DMS 273 (cell line): ENCODE measurements at regions not wholly inside any gene's neighbourhood (a gene's known extent, or its start where the extent isn't known, plus 50 kb on each side); places are given as distances from the start of the nearest gene placed in this dataset.

ENCODE experiments used
- DNase-seq: peaks from one replicate; lab custom pipeline; 2025; ENCODE audit not compliant: unreplicated experiment; lab: John Stamatoyannopoulos, UW

DNA sequence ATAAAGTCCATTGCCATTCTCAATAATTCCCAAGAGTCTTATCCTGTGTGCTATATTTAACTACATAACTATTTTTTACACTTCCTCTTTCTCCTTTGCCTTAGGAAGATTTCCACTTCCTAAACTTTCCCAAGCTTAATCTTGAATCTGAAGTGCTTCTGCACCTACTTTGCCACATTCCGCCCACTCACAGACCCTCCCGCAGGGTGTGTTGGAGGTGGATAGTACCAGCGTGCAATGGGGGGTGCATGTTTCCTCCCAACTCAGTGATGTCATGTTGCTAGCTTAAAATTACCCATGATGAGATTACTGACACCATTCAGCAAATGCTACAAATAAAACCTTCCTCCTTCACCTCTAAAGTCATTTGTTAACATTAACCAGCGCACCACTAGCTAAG lies 460.2 kb downstream of the NR2F1-AS1 start:
- DNase-seq: no peak

DNA sequence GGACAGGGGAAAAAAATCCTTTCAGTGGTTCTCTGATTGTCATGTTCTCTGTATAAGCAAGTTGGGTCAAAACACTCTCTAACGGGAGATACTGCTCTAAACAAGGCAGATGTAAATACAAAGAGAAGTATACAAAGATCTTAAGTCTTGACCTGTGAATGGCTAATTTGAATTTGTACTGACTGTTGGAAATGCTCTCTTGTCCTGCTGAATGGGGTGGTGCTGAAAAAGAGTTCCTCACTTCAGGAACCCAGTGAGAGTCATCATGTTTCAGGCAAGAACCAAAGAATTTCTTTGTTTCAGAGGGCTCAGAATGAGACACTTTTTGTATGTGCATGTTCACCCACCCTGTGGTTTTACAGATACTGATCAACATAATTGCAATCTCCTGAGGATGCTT lies 461.0 kb downstream of the NR2F1-AS1 start:
- no peak for DNase-seq

DNA sequence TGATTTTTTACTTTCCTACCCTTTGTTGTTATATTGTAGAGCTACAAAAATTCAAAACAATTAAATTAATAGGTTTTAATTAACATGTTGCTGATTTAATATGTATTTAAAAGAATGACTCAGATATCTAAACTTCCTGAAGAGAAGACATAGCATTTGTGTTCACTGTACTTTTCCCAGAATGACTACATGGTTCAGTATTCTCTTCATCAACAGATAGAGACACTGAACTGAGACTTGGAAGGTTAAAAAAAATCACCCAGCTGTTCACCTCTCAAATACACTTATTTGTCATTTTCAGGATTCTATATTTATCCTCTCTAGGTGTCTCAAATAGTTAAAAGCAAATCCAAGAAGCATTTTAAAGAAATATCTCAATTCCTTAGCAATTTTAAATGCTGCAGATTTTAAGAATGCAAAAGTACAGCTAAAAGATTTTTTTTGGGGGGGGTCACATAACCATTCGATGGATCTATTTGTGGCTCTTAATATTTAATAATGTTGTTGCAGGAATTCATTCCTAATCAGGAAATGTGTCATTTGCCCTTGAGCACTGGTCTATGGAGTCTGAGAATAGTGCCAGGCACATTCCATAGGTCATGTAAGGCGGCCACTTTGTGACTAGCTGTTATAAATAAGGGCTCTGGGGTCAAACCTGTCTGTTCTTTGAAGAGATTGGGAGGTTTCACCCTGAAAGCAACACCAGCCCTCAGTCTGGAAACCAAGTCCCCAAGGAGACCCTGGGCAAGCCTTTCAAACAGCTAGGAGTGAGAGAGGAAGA lies 463.1 kb downstream of the NR2F1-AS1 start:
- DNase-seq: no peak

DNA sequence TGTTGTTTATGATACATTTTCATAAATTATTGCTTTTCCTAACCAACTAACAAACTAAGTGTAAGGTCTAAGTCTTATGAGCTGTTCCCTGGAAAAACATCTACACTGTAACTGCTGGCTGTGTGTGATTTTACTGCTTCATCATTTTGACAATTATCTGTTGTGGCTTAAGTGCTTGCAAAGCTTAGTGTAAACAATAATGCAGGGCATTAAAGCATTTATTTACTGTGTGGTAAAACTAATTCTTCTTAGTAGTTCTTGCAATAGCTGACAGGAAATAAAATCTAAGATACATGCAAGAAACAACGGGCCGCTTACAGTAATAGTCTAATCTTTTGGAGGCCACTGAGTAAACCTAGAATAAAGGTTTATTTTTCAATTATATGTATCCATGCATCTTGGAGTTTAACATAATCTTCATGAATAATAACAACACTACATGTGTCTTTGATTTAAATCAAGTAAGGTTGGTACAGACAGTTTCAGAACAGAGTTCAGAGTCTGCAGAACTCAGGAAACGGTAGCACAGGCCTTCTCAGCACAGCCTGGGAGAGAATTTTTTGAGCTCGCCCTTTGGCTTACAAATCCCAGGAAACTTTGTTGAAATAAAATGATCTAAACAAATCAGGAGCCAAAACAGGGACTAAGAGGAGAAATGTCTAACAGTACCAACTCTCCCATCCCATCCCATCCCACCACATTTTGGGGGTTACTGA lies 473.1 kb downstream of the NR2F1-AS1 start:
- DNase-seq: no peak

DNA sequence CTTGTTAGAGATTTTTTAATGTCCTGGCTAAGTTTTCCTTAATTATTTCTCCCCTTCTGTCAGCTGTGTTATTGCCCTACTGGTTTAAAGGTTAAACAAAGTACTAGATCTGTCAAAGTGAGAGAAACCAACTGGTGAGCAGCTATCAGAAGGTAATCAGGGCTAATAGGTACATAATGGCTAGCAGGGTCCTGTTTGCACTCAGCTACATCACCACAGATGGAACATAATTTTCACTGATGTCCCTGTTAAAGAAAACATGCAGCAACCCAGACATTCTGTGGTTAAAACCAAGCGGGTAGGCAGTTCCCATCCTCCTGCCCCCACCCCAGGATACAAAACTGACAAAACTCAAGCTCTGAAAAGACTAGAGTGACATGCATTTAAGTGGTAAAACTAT lies 473.9 kb downstream of the NR2F1-AS1 start:
- DNase-seq: no peak

DNA sequence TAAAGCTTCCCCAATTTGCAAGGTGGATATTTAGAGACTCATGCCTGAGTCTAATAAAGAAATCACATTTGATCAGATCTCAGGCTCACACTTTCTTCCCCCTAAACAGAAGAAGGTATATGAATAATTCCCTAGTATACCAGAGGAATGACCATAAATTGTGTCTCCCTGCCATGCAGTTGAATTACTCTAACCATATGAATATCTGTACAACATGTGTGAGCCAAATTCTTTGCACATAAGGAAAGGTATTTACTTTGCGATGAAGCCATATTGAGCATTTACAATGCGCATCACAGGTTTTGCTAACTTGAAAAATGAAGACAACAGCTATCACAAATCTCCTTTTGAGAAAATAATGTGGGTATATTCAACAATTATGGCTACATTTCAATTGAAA lies 479.4 kb downstream of the NR2F1-AS1 start:
- no peak for DNase-seq

DNA sequence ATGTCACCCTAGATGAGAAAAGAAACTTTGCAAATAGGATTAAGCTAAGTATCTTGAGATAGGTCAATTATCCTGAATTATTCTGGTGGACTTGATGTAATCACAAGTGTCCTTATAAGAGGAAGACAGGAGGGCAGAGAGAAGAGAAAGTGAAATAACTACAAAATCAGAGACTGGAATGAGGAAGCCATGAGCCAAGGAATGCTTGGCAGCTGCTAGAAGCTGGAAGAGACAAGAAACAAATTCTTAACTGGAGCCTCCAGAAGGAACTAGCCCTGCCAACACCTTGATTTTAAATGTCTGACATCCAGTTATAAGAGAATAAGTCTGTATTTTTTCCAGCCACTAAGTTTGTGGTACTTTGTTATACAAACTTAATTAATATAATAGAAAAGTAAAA lies 480.0 kb downstream of the NR2F1-AS1 start:
- DNase-seq: no peak

DNA sequence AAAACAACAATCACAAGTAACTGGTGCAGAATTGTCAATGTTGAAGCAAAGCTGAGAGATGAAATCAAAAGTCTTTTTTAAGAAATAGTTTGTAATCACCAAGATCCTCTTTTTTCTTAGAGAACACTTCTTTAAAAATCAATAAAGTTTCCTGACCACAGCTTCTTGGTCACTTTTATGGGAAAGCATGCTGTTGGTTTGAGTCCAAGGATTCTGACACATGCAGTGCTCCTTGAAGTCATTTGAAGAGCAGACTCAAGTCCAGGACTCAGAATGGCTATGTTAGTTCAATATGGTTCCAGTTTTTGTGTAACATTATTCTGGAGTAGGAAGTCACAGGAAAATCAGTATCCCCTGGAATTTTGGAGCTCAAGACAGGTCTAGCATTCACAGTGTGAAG lies 480.6 kb downstream of the NR2F1-AS1 start:
- DNase-seq: no peak

DNA sequence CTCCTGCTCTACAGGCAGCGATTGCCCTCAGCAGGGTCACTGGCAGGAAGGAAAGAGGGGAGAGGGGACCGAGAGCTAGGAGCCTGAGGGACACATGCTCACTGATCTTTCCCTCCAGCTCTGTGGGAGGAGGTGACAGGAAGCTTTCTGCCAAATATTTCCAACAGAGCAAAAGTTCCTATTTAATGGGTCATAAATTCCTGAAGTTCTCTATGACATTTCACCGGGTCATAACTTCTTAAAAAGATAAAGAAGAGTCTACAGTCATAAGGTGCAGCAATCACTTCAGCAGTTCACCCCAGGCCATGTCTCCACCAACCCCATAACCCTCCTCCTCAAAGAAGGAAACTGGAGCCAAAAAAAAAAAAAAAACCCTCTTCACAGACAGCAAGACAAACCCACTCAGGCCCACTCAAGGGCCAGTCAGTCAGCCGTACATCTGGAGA lies 481.1 kb downstream of the NR2F1-AS1 start:
- DNase-seq: no peak

DNA sequence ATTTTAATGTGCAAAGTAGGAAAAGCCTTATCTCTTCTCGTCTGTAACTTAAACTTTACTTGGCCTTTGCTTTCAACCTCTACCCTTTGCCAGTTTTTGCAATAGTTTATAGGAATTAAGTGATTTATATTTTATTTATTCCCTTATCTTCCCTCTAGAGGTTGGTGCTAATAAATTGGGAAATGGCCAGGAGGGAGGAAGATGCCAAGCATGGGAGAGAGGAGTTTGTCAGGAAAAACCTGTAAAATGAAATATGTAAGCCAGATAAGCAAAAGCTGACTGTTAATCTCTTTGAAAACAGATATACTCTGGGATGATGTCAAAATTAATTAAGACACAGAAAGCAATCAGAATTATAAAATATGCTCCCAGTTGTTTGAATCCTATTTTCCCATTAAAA lies 484.5 kb downstream of the NR2F1-AS1 start:
- no peak for DNase-seq

DNA sequence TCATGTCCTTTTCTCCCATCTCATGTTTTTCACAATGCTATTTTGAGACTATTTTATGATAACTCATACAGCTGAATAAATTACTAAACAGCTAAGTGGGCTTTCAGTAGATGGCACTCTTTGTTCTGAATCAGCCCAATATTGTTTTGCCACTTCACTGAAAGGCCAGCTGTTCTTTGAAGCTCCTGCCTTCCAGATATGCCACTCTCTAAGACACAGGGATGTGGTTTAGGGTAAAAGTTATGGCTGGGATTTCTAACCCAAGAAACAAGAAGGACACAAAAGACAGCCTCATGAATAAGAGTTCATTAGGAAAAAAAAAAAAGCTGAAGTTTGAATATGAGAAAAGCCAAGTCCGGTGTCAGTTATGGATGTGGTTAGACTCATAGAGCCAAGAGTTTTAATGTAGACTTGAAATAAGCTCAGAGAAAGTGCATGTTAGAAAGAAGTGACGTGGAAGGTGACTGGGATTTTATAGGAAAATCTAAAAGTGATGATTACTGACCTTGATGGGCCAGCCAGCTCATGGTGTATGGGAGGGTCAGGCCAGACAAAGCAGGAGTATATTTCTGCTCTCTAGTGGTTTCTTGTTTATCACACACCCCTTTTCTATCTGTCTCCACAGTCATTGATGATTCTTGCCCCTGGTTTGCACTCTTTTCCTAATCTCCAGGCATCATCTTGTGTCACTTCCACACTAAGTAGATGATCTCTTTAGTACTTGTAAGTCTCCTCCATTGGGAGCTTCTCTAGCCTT lies 488.5 kb downstream of the NR2F1-AS1 start:
- DNase-seq: peak; percentile 33

DNA sequence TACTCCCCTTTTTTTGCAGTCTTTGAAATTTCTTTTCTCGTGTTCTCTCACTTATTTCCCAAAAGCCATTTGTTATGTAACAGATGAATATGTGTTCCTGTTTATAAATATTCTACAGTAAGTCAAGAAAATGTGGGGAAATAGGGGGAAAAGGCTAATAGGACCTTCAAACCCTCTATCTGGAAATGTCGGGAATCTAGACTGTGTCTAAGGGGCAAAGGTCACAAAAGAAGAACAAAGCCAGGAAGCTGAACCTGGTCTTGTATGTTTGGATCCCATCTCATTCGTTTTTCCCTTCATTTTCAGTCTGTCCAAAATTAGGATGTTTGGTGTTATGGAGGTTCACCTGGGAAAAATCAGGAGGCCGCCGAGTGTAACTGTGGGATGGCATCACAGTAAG lies 490.3 kb downstream of the NR2F1-AS1 start:
- no peak for DNase-seq

DNA sequence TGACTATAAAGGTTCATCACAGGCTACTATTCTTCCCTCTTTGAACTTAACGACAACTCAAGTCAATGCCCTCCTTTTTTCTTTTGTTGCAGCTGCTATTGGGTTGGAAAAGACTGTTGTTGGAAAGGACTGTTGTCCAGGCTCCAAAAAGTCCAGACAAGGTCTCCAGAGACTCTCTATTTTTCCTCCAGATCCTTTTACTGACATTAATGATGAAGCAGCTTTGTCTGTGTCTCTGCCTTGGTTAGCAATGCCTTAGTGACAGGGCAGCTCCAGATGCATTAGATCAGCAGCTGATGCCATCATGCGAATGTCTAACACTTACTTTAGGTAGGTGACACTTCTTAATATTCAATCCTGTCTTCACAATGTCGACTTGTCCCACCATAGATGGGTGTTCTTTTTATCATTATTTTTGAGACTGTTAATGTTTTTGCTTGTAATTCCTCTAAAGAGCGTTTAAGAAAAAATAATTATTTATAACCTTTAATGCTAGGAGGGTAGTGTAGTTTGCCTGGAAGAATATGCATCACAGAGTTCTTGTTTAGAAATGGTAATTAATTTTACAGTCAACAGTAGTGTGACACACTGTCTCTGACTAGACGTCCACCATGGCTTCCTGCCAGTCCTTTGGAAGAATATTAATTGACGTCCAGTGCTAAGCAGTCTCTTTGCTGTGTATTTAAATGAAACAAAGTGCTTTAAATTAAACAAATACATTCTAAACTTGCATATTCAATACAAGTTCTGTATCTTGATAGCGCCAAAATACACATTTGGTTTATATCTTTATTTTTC lies 492.2 kb downstream of the NR2F1-AS1 start:
- DNase-seq: no peak

DNA sequence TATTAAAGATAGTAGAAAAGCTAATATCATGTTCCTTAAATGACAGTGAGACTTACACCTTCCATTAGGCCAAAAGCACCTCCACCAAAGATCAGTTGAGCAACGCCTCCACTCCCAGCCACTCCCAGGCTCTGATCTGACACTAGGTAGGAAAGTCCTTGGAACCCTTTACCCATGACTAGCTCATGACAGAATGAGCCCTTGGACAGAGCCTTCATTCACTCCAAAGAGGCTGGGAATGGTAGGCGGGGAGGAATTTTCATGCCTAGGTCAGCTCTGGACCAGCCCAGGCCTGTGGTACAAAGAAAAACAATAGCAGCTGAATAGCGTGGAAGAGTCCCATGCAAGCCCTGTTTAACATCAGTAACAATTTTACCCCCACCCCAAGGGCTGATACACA lies 493.7 kb downstream of the NR2F1-AS1 start:
- no peak for DNase-seq

DNA sequence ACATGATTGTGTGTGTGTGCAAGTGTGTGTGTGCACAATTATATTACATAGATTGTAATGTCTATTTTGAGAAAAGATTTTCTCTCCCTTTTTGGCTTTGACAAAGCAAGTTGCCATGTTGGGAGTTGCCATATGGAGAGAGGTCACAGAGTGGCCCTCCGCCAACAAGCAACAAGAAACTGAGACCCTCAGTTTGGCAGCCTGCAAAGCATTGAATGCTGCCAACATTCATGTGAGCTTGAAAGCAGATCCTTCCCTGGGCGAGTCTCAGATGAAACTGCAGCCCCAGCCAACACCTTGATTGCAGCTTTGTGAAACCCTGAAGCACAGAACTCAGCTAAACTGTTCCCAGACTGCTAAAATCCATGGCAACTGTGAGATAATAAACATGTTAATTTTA lies 498.0 kb downstream of the NR2F1-AS1 start:
- peak; percentile 58 for DNase-seq

DNA sequence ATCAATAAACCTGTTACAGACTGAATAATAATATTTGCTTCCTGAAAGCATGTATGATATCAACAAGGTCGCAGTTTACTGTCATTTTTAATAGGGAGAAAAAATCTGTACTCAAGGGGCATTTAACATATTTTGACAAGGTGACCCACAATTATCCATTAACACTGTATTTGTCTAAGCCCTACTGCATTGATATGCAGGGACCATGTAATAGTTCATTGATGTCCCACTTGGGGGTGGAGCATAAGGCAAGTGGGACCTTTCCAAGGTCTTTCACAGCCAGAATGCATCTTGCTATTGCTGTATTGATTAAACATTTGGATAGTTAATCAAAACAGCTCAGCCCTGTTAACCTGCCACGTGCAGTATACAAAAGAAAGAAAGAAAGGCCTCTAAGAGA lies 502.0 kb downstream of the NR2F1-AS1 start:
- DNase-seq: no peak

DNA sequence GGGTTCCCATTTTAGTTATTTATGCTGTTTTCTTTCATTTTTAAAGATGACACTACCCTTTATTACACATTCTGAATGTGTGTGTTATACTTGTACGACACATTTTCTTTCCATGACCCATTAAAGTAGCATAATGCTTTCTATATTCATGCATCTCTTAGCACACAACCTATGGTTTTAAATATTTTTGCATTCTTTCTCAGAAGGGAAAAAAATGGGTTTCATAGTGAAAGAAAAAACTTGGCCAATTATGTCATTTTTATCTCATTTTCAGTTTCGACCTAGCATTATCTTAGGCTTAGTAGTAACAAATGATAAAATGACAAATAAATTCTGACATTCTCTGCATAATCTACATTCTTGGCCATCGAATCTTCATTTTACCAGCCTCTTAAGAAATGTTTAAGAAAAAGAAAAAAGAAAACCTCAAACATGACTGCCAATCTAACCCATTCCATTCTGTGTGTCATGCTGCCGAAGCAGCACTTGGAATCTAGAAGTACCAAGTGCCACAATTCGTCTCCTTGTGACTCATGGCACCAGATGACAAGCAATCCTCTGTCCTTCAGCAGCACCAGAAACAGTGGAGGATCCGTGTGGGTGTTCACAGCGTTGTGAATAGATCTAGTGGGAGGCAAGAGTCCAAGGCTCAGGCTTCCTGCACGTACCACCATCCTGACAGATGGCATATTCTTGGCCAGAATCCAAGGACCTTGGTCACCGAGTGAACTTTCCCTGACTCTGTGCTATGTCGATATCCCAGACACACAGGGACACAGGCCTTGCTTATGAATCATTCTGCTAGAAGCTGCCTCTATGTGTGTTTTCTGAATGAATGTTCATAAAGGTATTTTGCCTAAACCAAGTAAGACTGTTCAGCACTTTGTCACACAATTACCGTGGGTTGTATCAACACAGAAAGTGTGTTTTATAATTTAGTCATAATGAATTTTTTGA lies 502.7 kb downstream of the NR2F1-AS1 start:
- DNase-seq: peak; percentile 97

DNA sequence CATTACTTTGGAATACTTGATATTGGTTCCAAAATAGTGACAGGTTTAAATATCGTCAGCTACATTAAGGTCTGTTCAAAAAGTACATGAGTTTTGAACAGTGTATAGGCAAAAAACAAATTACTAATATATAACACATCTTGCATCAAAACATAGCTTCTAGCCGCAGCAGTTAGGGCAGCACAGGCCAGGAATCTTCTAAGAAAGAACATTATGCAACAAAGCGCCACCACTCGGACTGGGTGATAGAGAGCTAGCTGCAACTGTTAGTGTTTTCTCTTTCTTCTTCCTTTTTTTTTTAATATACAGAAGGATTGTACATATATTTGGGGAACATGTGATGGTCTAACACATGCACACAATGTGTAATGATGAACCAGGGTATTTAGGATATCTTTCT lies 504.5 kb downstream of the NR2F1-AS1 start:
- DNase-seq: no peak

DNA sequence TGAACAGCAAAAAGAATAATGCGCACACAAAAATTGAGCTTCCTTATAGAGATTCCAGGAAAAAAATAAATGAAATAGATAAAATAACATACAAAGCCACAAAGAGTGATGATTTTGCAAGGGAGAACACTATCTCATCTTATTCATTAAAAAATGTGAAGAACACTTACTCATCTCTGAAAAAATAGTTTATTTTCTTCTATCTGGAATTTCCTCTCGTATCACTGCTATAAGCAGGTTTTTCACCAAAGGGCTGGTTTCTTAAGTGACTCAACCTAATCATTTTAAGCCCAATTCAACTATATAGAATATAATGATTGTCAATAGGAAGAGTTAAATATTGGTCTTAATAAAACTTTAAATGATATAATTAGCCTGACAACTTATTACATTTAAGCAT lies 504.9 kb downstream of the NR2F1-AS1 start:
- no peak for DNase-seq

DNA sequence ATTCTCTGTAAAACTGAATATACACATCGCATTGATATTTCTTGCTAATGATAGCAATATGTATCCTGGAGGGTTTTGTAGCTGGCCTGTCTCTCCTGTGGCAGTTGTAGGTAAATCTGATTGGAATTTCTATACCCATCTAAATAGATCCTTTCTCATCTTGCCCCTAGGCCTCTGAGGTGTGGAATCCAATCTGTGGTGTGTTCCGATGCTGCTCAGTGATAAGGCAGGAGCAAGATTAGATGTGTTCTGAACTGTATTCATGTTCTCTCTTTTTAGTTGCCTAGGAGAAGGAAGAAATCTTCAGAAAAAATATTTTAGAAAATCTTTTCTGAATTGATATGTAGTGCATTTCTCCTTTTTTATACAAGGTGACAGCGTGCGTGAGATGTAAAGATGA lies 507.5 kb downstream of the NR2F1-AS1 start:
- no peak for DNase-seq
